Neural progenitor cell (in vitro differentiated cells): ENCODE measurements at regions not wholly inside any gene's neighbourhood (a gene's known extent, or its start where the extent isn't known, plus 50 kb on each side); places are given as distances from the start of the nearest gene placed in this dataset.

Source experiments
- DNase-seq: peaks from one replicate; pipeline ENCODE4 v3.0.0-alpha.2; 2016; ENCODE audit warnings: low spot score
- H2AFZ ChIP-seq: fragments of 200-600 bp; sonication (generic); replicated peaks from 2 replicates; pipeline ENCODE4 v1.6.1; 2016; ENCODE audit warnings: antibody characterized with exemption
- H3F3A ChIP-seq: fragments of 200-600 bp; sonication (generic); 2 replicates; pipeline ENCODE4 v1.6.1; 2016; ENCODE audit warnings: antibody characterized with exemption, low read depth
- H3K27ac ChIP-seq: fragments of 200-600 bp; sonication (generic); 2 replicates; pipeline ENCODE4 v1.5.1; 2016; ENCODE audit warnings: mild to moderate bottlenecking
- H3K27me3 ChIP-seq: fragments of 200-600 bp; sonication (generic); 2 replicates; pipeline ENCODE4 v1.6.1; 2016; ENCODE audit warnings: mild to moderate bottlenecking, moderate library complexity
- H3K36me3 ChIP-seq: fragments of 200-600 bp; sonication (generic); 2 replicates; pipeline ENCODE4 v1.5.1; 2016
- H3K4me1 ChIP-seq: fragments of 200-600 bp; sonication (generic); 2 replicates; pipeline ENCODE4 v1.6.1; 2016; ENCODE audit warnings: mixed run types
- H3K4me2 ChIP-seq: fragments of 200-600 bp; sonication (generic); 2 replicates; pipeline ENCODE4 v1.6.1; 2016
- H3K4me3 ChIP-seq: fragments of 200-600 bp; sonication (generic); 2 replicates; pipeline ENCODE4 v1.5.1; 2016
- H3K79me2 ChIP-seq: fragments of 200-600 bp; sonication (generic); 2 replicates; pipeline ENCODE4 v1.6.1; 2016; ENCODE audit warnings: low read depth
- H3K9ac ChIP-seq: fragments of 200-600 bp; sonication (generic); 2 replicates; pipeline ENCODE4 v1.6.1; 2016
- H3K9me3 ChIP-seq: fragments of 200-600 bp; sonication (generic); 2 replicates; pipeline ENCODE4 v1.5.1; 2016; ENCODE audit warnings: low read depth
- H4K20me1 ChIP-seq: fragments of 200-600 bp; sonication (generic); 2 replicates; pipeline ENCODE4 v1.6.1; 2016; ENCODE audit warnings: low read depth
- H3K27ac Mint-ChIP-seq: 3 replicates; pipeline ENCODE4 v1.8.0; 2021; ENCODE audit warnings: mixed read lengths
- H3K27me3 Mint-ChIP-seq: 2 replicates; pipeline ENCODE4 v1.8.0; 2022; ENCODE audit warnings: low read depth, mild to moderate bottlenecking, inconsistent platforms, moderate library complexity, mixed read lengths; ENCODE audit not compliant: insufficient read depth
- H3K36me3 Mint-ChIP-seq: 3 replicates; pipeline ENCODE4 v1.8.0; 2021; ENCODE audit warnings: mixed read lengths
- H3K4me1 Mint-ChIP-seq: 3 replicates; pipeline ENCODE4 v1.8.0; 2021; ENCODE audit warnings: mixed read lengths
- H3K4me3 Mint-ChIP-seq: 3 replicates; pipeline ENCODE4 v1.8.0; 2021; ENCODE audit warnings: mild to moderate bottlenecking, moderate library complexity, mixed read lengths
- H3K9me3 Mint-ChIP-seq: 3 replicates; pipeline ENCODE4 v1.8.0; 2020; ENCODE audit warnings: mixed read lengths
- EZH2 ChIP-seq: fragments of 200-600 bp; sonication (generic); IDR thresholded peaks from 2 replicates; pipeline ENCODE4 v1.6.1; 2017; ENCODE audit warnings: antibody characterized with exemption, mild to moderate bottlenecking, moderate library complexity
- EZH2phosphoT487 ChIP-seq: fragments of 200-600 bp; sonication (generic); IDR thresholded peaks from 2 replicates; pipeline ENCODE4 v1.6.1; 2017; ENCODE audit warnings: antibody characterized with exemption
- TF ChIP-seq, protein P1 (sequence below): fragments of 200-600 bp; sonication (generic); IDR thresholded peaks from 2 replicates; pipeline ENCODE4 v1.5.1; 2017; ENCODE audit warnings: antibody characterized with exemption, mild to moderate bottlenecking

DNA sequence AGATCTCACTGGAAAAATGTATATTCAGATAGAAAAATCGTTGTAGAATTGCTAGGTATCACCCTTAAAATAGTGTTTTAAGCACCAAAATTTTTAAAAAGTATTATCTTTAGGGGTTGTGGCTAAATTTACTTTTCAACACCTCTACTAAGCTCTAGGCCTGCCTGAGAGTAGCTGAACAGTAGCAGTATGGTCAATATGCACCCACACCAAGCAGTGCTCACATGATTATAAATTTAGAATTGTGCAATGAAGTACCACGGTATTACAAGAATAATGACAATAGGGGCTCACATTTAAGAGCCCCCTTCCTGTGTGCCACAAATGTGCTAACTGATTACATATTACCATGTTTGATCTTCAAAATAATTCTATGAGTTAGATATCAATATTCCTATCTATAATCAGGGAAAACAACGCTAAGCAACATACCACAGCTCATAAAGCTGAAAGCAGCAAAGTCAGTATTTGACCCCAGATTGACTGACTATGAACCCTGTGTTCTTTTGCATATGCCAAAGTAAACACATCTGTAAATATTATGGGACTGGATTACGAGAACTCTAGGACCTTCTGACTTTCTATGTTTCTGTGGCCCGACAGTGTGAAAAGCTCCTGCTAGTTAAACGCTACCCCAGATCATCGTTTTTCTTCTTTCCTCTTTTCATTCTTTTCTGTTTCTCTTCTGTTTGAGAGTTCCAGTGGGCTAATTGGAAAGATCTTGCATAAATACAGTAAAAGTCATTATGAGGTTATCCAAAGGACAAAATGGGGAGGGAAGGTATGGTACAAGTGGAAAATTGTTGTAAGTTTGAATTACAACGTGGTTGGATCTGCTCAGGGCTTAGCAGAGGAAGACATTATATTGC lies 201.1 kb upstream of the C1orf87 start:
- no peaks in the 10 kb centered on the region for H3K9me3 Mint-ChIP-seq
- H3K4me1 Mint-ChIP-seq: no peaks in the 10 kb centered on the region
- TF ChIP-seq EZH2phosphoT487 (no peak), EZH2 (no peak)
- TF ChIP-seq, protein P1, sequence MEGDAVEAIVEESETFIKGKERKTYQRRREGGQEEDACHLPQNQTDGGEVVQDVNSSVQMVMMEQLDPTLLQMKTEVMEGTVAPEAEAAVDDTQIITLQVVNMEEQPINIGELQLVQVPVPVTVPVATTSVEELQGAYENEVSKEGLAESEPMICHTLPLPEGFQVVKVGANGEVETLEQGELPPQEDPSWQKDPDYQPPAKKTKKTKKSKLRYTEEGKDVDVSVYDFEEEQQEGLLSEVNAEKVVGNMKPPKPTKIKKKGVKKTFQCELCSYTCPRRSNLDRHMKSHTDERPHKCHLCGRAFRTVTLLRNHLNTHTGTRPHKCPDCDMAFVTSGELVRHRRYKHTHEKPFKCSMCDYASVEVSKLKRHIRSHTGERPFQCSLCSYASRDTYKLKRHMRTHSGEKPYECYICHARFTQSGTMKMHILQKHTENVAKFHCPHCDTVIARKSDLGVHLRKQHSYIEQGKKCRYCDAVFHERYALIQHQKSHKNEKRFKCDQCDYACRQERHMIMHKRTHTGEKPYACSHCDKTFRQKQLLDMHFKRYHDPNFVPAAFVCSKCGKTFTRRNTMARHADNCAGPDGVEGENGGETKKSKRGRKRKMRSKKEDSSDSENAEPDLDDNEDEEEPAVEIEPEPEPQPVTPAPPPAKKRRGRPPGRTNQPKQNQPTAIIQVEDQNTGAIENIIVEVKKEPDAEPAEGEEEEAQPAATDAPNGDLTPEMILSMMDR: no peak
- Histone ChIP-seq H3K4me2 (no peak overlapping the region), H2AFZ (no peak overlapping the region), H3K27ac (no peak overlapping the region), H3K9ac (no peak overlapping the region), H3K27me3 (no peaks in the 10 kb centered on the region), H3F3A (no peaks in the 10 kb centered on the region), H3K36me3 (no peaks in the 10 kb centered on the region), H3K4me1 (no peaks in the 10 kb centered on the region), H3K4me3 (no peak overlapping the region), H4K20me1 (no peaks in the 10 kb centered on the region), H3K9me3 (no peaks in the 10 kb centered on the region), H3K79me2 (no peaks in the 10 kb centered on the region)
- no peaks in the 10 kb centered on the region for H3K36me3 Mint-ChIP-seq
- no peak overlapping the region for H3K27ac Mint-ChIP-seq
- no peak for DNase-seq
- no peaks in the 10 kb centered on the region for H3K27me3 Mint-ChIP-seq
- no peak overlapping the region for H3K4me3 Mint-ChIP-seq

DNA sequence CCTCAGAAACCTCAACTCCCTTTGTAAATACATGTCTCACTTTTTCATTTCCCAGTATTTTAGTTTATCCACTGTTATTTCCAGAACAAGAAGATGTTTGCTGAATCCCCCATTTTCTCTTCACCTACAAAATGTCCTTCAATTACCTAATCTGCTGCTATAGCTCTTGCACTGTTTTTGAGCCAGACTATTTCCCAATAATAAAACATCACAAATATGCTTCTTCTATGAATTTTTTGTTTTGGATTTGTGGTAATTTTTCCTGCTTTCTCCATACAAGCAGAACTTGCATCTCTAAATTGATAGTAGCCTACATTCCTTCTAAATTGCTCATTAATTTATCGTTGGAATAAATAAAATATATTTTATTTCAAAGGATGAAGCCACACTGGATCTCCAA lies 199.6 kb upstream of the C1orf87 start:
- no peaks in the 10 kb centered on the region for H3K27me3 Mint-ChIP-seq
- no peak overlapping the region for H3K27ac Mint-ChIP-seq
- Histone ChIP-seq H3K4me1 (no peaks in the 10 kb centered on the region), H3K27ac (no peak overlapping the region), H3K27me3 (no peaks in the 10 kb centered on the region), H3K79me2 (no peaks in the 10 kb centered on the region), H4K20me1 (no peaks in the 10 kb centered on the region), H3K9ac (no peak overlapping the region), H3K9me3 (no peaks in the 10 kb centered on the region), H3F3A (no peaks in the 10 kb centered on the region), H3K4me3 (no peak overlapping the region), H3K4me2 (no peak overlapping the region), H2AFZ (no peak overlapping the region), H3K36me3 (no peaks in the 10 kb centered on the region)
- H3K9me3 Mint-ChIP-seq: peaks cover 1% of the 10 kb centered on the region
- no peaks in the 10 kb centered on the region for H3K4me1 Mint-ChIP-seq
- H3K36me3 Mint-ChIP-seq: no peaks in the 10 kb centered on the region
- no peak for DNase-seq
- TF ChIP-seq, protein P1: no peak
- TF ChIP-seq EZH2 (no peak), EZH2phosphoT487 (no peak)
- no peak overlapping the region for H3K4me3 Mint-ChIP-seq

DNA sequence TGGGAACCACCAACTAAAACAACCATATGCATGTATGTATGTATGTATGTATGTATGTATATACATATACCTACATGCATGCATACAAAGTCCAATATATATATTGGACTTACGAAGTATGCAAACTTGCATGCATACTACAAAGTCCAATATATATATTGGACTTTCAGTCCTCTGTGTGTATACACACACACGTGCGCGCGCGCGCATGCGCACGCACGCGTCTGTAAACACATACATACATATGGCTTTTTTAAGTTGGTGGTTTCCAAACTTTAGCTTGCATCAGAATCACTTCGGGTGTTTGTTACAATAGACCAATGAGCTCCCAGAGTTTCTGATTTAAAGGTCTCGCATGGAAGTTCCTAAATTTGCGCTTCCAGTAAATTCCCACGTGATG lies 197.5 kb upstream of the C1orf87 start:
- no peaks in the 10 kb centered on the region for H4K20me1 ChIP-seq
- Mint-ChIP-seq H3K27me3 (no peaks in the 10 kb centered on the region), H3K27ac (no peak overlapping the region), H3K9me3 (peaks cover 4% of the 10 kb centered on the region), H3K4me3 (no peak overlapping the region), H3K4me1 (no peaks in the 10 kb centered on the region), H3K36me3 (no peaks in the 10 kb centered on the region)
- H3K27me3 ChIP-seq: no peaks in the 10 kb centered on the region
- H3K4me3 ChIP-seq: no peak overlapping the region
- no peak for TF ChIP-seq EZH2
- TF ChIP-seq, protein P1: no peak
- TF ChIP-seq EZH2phosphoT487: no peak
- H3K27ac ChIP-seq: no peak overlapping the region
- H3K9me3 ChIP-seq: no peaks in the 10 kb centered on the region
- H2AFZ ChIP-seq: no peak overlapping the region
- no peaks in the 10 kb centered on the region for H3F3A ChIP-seq
- no peaks in the 10 kb centered on the region for H3K36me3 ChIP-seq
- DNase-seq: no peak
- no peak overlapping the region for H3K4me2 ChIP-seq
- no peak overlapping the region for H3K9ac ChIP-seq
- H3K79me2 ChIP-seq: no peaks in the 10 kb centered on the region
- no peaks in the 10 kb centered on the region for H3K4me1 ChIP-seq
